Gastroesophageal sphincter (tissue), 3 donors: ENCODE measurements at regions not wholly inside any gene's neighbourhood (a gene's known extent, or its start where the extent isn't known, plus 50 kb on each side); places are given as distances from the start of the nearest gene placed in this dataset.

ENCODE experiments used
- EP300 ChIP-seq: sonication (generic); formaldehyde crosslinking; IDR thresholded peaks from one replicate; pipeline ENCODE4 v1.6.1; 2017; ENCODE audit warnings: antibody characterized with exemption, mild to moderate bottlenecking
- TF ChIP-seq, protein P1 (sequence below), 4 experiments: fragments of 200-600 bp in 2 of 4; fragments of 450-650 bp in 2 of 4; sonication (generic) in 1 of 4; IDR thresholded peaks; one replicate each; pipeline ENCODE4 v1.5.1; 2017 to 2019; ENCODE audit warnings: antibody characterized with exemption in 4 of 4, mild to moderate bottlenecking in 2 of 4, moderate library complexity in 2 of 4

DNA sequence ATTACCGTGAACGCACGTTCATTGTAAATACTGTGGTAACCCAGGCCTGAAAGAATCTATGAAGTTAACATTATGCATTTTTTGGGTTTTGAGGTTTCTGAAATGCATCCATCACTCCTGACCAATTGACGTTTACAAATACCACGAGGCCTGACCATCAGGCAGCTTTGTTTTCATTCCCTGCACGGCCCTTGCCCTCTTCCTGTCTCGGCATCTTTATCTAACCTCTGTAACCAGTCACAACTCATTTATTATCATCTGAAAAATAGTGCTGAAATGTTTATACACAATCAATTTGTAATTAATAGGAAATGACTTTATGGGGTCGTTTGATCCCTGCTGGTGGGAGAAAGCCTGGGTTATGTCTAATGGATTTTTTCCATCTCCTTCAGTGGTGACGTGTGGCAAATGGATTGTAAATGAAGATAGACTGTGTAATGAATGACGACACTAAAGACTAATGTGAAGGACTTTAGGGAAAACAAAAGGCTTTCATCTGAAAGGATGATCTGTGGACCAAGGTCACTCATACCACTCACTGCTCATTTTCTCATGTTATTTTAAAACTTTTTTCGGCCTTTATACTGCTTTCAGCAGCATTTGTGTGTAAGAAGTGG is 102.7 kb upstream of the SORBS2 start:
- TF ChIP-seq, protein P1, sequence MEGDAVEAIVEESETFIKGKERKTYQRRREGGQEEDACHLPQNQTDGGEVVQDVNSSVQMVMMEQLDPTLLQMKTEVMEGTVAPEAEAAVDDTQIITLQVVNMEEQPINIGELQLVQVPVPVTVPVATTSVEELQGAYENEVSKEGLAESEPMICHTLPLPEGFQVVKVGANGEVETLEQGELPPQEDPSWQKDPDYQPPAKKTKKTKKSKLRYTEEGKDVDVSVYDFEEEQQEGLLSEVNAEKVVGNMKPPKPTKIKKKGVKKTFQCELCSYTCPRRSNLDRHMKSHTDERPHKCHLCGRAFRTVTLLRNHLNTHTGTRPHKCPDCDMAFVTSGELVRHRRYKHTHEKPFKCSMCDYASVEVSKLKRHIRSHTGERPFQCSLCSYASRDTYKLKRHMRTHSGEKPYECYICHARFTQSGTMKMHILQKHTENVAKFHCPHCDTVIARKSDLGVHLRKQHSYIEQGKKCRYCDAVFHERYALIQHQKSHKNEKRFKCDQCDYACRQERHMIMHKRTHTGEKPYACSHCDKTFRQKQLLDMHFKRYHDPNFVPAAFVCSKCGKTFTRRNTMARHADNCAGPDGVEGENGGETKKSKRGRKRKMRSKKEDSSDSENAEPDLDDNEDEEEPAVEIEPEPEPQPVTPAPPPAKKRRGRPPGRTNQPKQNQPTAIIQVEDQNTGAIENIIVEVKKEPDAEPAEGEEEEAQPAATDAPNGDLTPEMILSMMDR (IDR thresholded peaks at IDR 0.05), result no peak
- no peak for TF ChIP-seq EP300
